Parathyroid adenoma (tissue), 2 donors: ENCODE measurements at regions not wholly inside any gene's neighbourhood (a gene's known extent, or its start where the extent isn't known, plus 50 kb on each side); places are given as distances from the start of the nearest gene placed in this dataset.

Experiments
- H2AFZ ChIP-seq: fragments of 300-600 bp; sonication (generic); one replicate; pipeline ENCODE4 v1.7.0; 2017; ENCODE audit warnings: antibody characterized with exemption, mild to moderate bottlenecking
- H3K27ac ChIP-seq: fragments of 300-600 bp; sonication (generic); one replicate; pipeline ENCODE4 v1.7.0; 2017
- H3K27me3 ChIP-seq: fragments of 300-600 bp; sonication (generic); one replicate; pipeline ENCODE4 v1.7.0; 2017; ENCODE audit warnings: low read length; ENCODE audit not compliant: control insufficient read depth, insufficient read depth
- H3K36me3 ChIP-seq: fragments of 300-600 bp; sonication (generic); one replicate; pipeline ENCODE4 v1.7.0; 2017; ENCODE audit warnings: low read length; ENCODE audit not compliant: control insufficient read depth, insufficient read depth
- H3K4me1 ChIP-seq: fragments of 300-600 bp; sonication (generic); one replicate; pipeline ENCODE4 v1.7.0; 2017; ENCODE audit warnings: control low read depth
- H3K4me2 ChIP-seq: fragments of 300-600 bp; sonication (generic); one replicate; pipeline ENCODE4 v1.7.0; 2017; ENCODE audit warnings: low read length
- H3K4me3 ChIP-seq: fragments of 300-600 bp; sonication (generic); one replicate; pipeline ENCODE4 v1.7.0; 2017; ENCODE audit warnings: low read depth, low read length
- H3K79me2 ChIP-seq: fragments of 300-600 bp; sonication (generic); one replicate; pipeline ENCODE4 v1.7.0; 2017; ENCODE audit warnings: control low read depth
- H3K9ac ChIP-seq: fragments of 300-600 bp; sonication (generic); one replicate; pipeline ENCODE4 v1.7.0; 2017; ENCODE audit warnings: mild to moderate bottlenecking
- H3K9me3 ChIP-seq: fragments of 300-600 bp; sonication (generic); one replicate; pipeline ENCODE4 v1.7.0; 2017; ENCODE audit warnings: low read length; ENCODE audit not compliant: control insufficient read depth
- TF ChIP-seq, protein P1 (sequence below): fragments of 300-600 bp; sonication (generic); IDR thresholded peaks from one replicate; pipeline ENCODE4 v1.7.0; 2017; ENCODE audit warnings: antibody characterized with exemption, mild to moderate bottlenecking
- donor health status: primary hyperparathyroidism.

DNA sequence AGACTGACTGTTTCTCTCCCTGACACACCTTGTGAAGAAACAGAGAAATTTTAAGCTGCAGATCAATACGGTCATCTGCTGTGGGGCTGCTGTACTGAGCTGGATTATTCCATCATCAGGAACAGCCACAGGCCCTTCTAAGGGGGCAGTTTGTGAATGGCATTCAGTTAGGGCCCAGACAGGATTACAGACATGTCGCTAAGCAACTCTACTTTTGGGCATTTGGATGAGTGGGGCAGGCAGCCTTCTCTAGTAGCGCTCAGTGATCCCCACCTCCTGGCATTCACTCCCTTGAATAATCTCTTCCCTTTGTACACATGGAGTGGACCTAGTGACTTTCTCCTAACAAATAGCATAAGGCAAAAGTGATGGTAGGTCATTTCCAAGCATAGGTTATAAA lies 144.4 kb upstream of the RARB start:
- no peaks in the 10 kb centered on the region for H3K4me1 ChIP-seq
- no peak overlapping the region for H3K4me2 ChIP-seq
- no peaks in the 10 kb centered on the region for H3K36me3 ChIP-seq
- H3K9me3 ChIP-seq: no peaks in the 10 kb centered on the region
- no peak overlapping the region for H3K9ac ChIP-seq
- no peak overlapping the region for H3K27ac ChIP-seq
- no peaks in the 10 kb centered on the region for H3K27me3 ChIP-seq
- TF ChIP-seq, protein P1, sequence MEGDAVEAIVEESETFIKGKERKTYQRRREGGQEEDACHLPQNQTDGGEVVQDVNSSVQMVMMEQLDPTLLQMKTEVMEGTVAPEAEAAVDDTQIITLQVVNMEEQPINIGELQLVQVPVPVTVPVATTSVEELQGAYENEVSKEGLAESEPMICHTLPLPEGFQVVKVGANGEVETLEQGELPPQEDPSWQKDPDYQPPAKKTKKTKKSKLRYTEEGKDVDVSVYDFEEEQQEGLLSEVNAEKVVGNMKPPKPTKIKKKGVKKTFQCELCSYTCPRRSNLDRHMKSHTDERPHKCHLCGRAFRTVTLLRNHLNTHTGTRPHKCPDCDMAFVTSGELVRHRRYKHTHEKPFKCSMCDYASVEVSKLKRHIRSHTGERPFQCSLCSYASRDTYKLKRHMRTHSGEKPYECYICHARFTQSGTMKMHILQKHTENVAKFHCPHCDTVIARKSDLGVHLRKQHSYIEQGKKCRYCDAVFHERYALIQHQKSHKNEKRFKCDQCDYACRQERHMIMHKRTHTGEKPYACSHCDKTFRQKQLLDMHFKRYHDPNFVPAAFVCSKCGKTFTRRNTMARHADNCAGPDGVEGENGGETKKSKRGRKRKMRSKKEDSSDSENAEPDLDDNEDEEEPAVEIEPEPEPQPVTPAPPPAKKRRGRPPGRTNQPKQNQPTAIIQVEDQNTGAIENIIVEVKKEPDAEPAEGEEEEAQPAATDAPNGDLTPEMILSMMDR: no peak
- no peak overlapping the region for H2AFZ ChIP-seq
- H3K79me2 ChIP-seq: no peaks in the 10 kb centered on the region
- H3K4me3 ChIP-seq: no peak overlapping the region

DNA sequence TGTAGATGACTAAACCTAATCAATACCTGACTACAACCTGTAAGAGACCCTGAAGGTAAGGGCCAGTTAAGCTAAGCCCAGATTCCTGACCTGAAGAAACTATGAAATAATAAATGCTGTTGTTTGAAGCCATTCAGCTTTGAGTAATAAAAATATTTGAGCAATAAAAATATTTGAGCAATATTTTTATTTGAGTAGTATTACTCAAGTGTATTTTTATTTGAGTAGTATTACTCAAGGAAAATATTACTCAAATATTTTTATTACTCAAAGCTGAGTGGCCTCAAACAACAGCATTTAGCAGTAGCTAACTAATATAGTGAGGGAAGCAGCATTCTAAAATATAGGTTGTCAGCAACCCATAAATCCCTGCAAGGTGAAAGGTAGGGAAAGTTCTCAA lies 143.8 kb upstream of the RARB start:
- TF ChIP-seq, protein P1: no peak
- Histone ChIP-seq H3K27ac (no peak overlapping the region), H3K79me2 (no peaks in the 10 kb centered on the region), H3K9me3 (no peaks in the 10 kb centered on the region), H3K9ac (no peak overlapping the region), H3K4me2 (no peak overlapping the region), H3K4me1 (no peaks in the 10 kb centered on the region), H3K27me3 (no peaks in the 10 kb centered on the region), H3K4me3 (no peak overlapping the region), H2AFZ (no peak overlapping the region), H3K36me3 (no peaks in the 10 kb centered on the region)

DNA sequence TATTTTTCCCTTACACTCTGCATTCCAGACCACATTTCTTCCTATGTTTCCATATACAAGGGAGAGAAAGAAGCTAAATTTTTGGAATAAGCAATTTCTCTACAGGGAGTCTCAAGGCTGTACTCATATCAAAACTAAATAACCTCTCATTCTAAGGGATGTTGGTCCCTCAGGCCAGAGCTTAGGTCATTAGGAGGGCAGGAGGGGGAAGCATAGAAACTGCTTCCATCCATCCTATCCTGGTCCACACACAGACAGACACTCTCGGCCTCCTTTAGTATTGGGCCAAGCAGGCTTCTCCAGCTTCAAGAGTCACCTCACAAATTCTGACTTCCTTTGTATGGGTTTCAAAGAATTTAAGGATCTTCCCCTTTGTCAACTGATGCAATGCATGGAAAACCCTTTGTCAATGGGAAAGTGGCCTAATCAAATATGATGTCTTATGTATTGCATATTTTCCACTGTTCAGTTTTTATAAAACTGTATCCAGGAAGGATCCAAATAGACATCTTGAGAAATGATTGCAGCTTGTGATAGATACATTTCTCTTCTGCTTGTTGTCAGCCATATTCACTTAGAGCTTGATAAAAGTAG lies 140.7 kb upstream of the RARB start:
- H3K9me3 ChIP-seq: no peaks in the 10 kb centered on the region
- no peaks in the 10 kb centered on the region for H3K36me3 ChIP-seq
- no peak overlapping the region for H3K4me2 ChIP-seq
- H3K4me1 ChIP-seq: no peaks in the 10 kb centered on the region
- no peak overlapping the region for H3K27ac ChIP-seq
- TF ChIP-seq, protein P1: no peak
- no peak overlapping the region for H3K4me3 ChIP-seq
- no peaks in the 10 kb centered on the region for H3K79me2 ChIP-seq
- H3K9ac ChIP-seq: no peak overlapping the region
- no peaks in the 10 kb centered on the region for H3K27me3 ChIP-seq
- H2AFZ ChIP-seq: no peak overlapping the region

DNA sequence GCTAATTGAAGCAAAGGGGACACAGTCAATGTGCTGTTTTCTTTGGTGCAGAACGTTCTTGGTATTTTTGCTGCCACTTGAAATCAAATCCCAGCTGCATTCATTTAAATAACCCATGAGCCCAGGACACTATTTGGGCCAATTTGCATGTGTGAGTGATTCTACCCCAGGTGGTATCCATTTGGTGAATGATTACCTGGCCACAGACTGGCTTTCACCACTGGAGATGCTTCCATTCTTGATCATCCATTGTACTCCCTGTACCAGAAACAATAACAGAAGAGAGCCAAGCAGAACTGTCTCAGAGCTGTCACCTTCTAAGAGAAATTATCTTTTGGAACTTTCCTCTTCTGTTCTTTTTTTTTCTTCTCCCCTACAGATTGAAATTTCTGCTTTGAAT lies 139.7 kb upstream of the RARB start:
- Histone ChIP-seq H3K4me1 (no peaks in the 10 kb centered on the region), H3K36me3 (no peaks in the 10 kb centered on the region), H3K27ac (no peak overlapping the region), H3K4me2 (no peak overlapping the region), H3K79me2 (no peaks in the 10 kb centered on the region), H3K9ac (no peak overlapping the region), H3K27me3 (no peaks in the 10 kb centered on the region), H3K4me3 (no peak overlapping the region), H2AFZ (no peak overlapping the region), H3K9me3 (no peaks in the 10 kb centered on the region)
- TF ChIP-seq, protein P1: no peak

DNA sequence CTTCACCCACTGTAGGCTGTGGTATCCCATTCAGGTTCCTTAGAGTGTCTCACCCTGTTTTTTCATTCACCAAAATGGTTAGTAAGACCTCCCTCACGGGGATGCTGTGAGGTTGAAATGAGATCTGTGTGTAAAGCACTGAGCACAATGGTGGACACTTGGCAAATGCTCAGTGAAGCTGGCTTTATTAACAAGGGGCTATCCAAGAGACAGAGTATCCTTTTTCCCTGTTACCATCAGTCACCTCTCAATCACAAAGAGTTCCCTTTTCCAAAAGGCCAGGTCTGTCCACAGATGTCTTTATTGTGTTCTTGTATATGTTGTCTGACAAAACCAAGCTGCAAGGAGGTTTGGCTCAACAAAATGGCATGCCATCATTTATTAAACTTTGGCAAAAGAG lies 138.9 kb upstream of the RARB start:
- no peak overlapping the region for H3K4me3 ChIP-seq
- no peak overlapping the region for H3K27ac ChIP-seq
- H3K9ac ChIP-seq: no peak overlapping the region
- TF ChIP-seq, protein P1: no peak
- H3K9me3 ChIP-seq: no peaks in the 10 kb centered on the region
- no peaks in the 10 kb centered on the region for H3K4me1 ChIP-seq
- no peak overlapping the region for H2AFZ ChIP-seq
- no peak overlapping the region for H3K4me2 ChIP-seq
- H3K36me3 ChIP-seq: no peaks in the 10 kb centered on the region
- H3K79me2 ChIP-seq: no peaks in the 10 kb centered on the region
- no peaks in the 10 kb centered on the region for H3K27me3 ChIP-seq
